Panc1 (cell line): ENCODE measurements at regions not wholly inside any gene's neighbourhood (a gene's known extent, or its start where the extent isn't known, plus 50 kb on each side); places are given as distances from the start of the nearest gene placed in this dataset.

Experiments used
- ATAC-seq: fragments of 200-7000 bp; cut with Tn5 transposase; 2 replicates; pipeline ENCODE4 v1.9.1; 2020; ENCODE audit warnings: mild to moderate bottlenecking, moderate library complexity
- BruUV-seq: library from RNA; stranded (reverse); fragments of 400-500 nt; replicated peaks from 2 replicates; lab custom pipeline; 2021; lab: Mats Ljungman, UMichigan
- CTCF ChIA-PET: fragments of 300-600 bp; sonication (Branson Sonifier 250); formaldehyde crosslinking; loops from one replicate; lab custom pipeline; 2022; ENCODE audit warnings: antibody characterized with exemption; lab: Charles Lee
- POLR2A ChIA-PET: fragments of 300-600 bp; sonication (Branson Sonifier 250); formaldehyde crosslinking; loops from one replicate; lab custom pipeline; 2022; ENCODE audit warnings: antibody characterized with exemption; lab: Charles Lee
- DNase-seq: peaks from one replicate; pipeline ENCODE4 v3.0.0-alpha.2; 2010; ENCODE audit warnings: low read depth, low spot score
- H3K27ac ChIP-seq: 2 replicates; pipeline ENCODE4 v1.5.1; 2011; ENCODE audit warnings: mild to moderate bottlenecking, low read length, inconsistent platforms
- H3K27me3 ChIP-seq: fragments of 200-500 bp; sonication (Bioruptor generic); 2 replicates; pipeline ENCODE4 v1.6.0; 2014; ENCODE audit warnings: low read length, inconsistent platforms; ENCODE audit not compliant: control insufficient read depth, insufficient read depth
- H3K36me3 ChIP-seq: fragments of 200-500 bp; sonication (Bioruptor generic); 2 replicates; pipeline ENCODE4 v1.5.1; 2014; ENCODE audit warnings: inconsistent platforms, mild to moderate bottlenecking, low read length, moderate library complexity; ENCODE audit not compliant: control insufficient read depth, insufficient read depth
- H3K4me1 ChIP-seq: 2 replicates; pipeline ENCODE4 v1.5.1; 2011; ENCODE audit warnings: inconsistent platforms, mild to moderate bottlenecking, low read length, moderate library complexity; ENCODE audit not compliant: control insufficient read depth, insufficient read depth
- H3K4me3 ChIP-seq, 2 experiments: 2 replicates each; pipeline ENCODE4 v1.5.1; 2011 to 2012; ENCODE audit warnings: low read depth in 2 of 2, low read length in 2 of 2, mild to moderate bottlenecking in 2 of 2, inconsistent platforms in 1 of 2, moderate library complexity in 1 of 2
- H3K9me3 ChIP-seq: fragments of 200-500 bp; sonication (Bioruptor generic); 2 replicates; pipeline ENCODE4 v1.5.1; 2014; ENCODE audit warnings: low read depth, mild to moderate bottlenecking, inconsistent platforms, low read length, moderate library complexity; ENCODE audit not compliant: control insufficient read depth, insufficient read depth
- CTCF ChIP-seq: fragments of 450-650 bp; IDR thresholded peaks from 2 replicates; pipeline ENCODE4 v1.5.1; 2017; ENCODE audit warnings: mild to moderate bottlenecking
- POLR2AphosphoS5 ChIP-seq: IDR thresholded peaks from 2 replicates; pipeline ENCODE4 v1.6.1; 2012; ENCODE audit warnings: mild to moderate bottlenecking, low read depth, low read length, moderate library complexity
- SIN3A ChIP-seq: IDR thresholded peaks from 2 replicates; pipeline ENCODE4 v1.6.1; 2012; ENCODE audit warnings: low read depth, mild to moderate bottlenecking, low read length, moderate library complexity, borderline replicate concordance; ENCODE audit not compliant: insufficient read depth
- TCF7L2 ChIP-seq: IDR thresholded peaks from 2 replicates; pipeline ENCODE4 v1.6.1; 2011; ENCODE audit warnings: mild to moderate bottlenecking, low read depth, low read length, inconsistent platforms
- in situ Hi-C: cut with HindIII; loops from 2 replicates; pipeline ENCODE4 v1.10.0; 2016; ENCODE audit warnings: low sequenced_read_pairs, low pct_unique_long_range_greater_than_20kb
- intact Hi-C: fragments of 100-400 bp; cut with micrococcal nuclease; formaldehyde crosslinking; loops from one replicate; pipeline ENCODE4 v1.10.0; 2022; ENCODE audit not compliant: unreplicated experiment
- TF ChIP-seq, protein P1 (sequence below), 2 experiments: IDR thresholded peaks; 2 replicates each; pipeline ENCODE4 v1.6.1; 2011 to 2012; ENCODE audit warnings: low read depth in 2 of 2, control low read depth in 1 of 2, low read length in 1 of 2, mild to moderate bottlenecking in 1 of 2, moderate library complexity in 1 of 2; ENCODE audit not compliant: insufficient read depth in 1 of 2

DNA sequence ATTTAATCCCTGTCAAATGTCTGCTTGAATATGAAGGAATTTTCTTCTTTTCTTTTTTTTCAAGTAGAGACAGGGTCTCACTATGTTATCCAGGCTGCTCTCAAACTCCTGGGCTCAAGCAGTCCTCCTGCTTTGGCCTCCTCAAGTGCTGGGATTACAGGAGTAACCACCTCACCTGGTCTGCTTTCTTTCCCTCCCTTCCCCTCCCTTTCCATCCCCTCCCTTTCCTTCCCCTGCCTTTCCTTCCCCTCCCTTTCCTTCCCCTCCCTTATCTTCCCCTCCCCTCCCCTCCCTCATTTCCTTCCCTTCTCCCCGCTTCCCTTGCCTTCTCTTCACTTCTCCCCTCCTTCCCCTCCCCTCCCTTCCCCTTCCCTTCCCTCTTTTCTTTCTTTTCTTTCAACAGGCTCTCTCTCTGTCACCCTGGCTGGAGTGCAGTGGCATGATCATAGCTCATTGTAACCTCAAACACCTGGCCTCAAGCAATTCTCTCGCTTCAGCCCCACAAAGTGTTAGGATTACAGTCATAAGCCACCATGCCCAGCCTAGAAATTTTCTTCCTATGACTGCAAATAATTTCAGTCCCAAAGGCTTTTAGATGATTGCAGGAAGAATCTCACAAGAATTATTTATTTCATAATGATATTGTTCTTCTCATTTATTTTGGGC, 168.9 kb downstream of the AASDH start:
- TF ChIP-seq, protein P1, sequence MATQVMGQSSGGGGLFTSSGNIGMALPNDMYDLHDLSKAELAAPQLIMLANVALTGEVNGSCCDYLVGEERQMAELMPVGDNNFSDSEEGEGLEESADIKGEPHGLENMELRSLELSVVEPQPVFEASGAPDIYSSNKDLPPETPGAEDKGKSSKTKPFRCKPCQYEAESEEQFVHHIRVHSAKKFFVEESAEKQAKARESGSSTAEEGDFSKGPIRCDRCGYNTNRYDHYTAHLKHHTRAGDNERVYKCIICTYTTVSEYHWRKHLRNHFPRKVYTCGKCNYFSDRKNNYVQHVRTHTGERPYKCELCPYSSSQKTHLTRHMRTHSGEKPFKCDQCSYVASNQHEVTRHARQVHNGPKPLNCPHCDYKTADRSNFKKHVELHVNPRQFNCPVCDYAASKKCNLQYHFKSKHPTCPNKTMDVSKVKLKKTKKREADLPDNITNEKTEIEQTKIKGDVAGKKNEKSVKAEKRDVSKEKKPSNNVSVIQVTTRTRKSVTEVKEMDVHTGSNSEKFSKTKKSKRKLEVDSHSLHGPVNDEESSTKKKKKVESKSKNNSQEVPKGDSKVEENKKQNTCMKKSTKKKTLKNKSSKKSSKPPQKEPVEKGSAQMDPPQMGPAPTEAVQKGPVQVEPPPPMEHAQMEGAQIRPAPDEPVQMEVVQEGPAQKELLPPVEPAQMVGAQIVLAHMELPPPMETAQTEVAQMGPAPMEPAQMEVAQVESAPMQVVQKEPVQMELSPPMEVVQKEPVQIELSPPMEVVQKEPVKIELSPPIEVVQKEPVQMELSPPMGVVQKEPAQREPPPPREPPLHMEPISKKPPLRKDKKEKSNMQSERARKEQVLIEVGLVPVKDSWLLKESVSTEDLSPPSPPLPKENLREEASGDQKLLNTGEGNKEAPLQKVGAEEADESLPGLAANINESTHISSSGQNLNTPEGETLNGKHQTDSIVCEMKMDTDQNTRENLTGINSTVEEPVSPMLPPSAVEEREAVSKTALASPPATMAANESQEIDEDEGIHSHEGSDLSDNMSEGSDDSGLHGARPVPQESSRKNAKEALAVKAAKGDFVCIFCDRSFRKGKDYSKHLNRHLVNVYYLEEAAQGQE (IDR thresholded peaks at IDR 0.05; ENCODE audit: insufficient read depth in 1 of 2, low read depth in 2 of 2, low read length in 1 of 2) = no peak
- TF ChIP-seq POLR2AphosphoS5 (no peak), CTCF (no peak), TCF7L2 (no peak), SIN3A (no peak)
- H3K4me1 ChIP-seq = no peaks in the 10 kb centered on the region
- in situ Hi-C loops (no loop called here), intact Hi-C loops (no loop called here)
- H3K36me3 ChIP-seq = no peaks in the 10 kb centered on the region
- CTCF ChIA-PET = no interaction called here
- no peak overlapping the region for H3K4me3 ChIP-seq
- no TSS peak for BruUV-seq
- DNase-seq (no peak), ATAC-seq (no peak)
- no peaks in the 10 kb centered on the region for H3K27me3 ChIP-seq
- POLR2A ChIA-PET = no interaction called here
- no peaks in the 10 kb centered on the region for H3K9me3 ChIP-seq
- H3K27ac ChIP-seq = no peak overlapping the region

DNA sequence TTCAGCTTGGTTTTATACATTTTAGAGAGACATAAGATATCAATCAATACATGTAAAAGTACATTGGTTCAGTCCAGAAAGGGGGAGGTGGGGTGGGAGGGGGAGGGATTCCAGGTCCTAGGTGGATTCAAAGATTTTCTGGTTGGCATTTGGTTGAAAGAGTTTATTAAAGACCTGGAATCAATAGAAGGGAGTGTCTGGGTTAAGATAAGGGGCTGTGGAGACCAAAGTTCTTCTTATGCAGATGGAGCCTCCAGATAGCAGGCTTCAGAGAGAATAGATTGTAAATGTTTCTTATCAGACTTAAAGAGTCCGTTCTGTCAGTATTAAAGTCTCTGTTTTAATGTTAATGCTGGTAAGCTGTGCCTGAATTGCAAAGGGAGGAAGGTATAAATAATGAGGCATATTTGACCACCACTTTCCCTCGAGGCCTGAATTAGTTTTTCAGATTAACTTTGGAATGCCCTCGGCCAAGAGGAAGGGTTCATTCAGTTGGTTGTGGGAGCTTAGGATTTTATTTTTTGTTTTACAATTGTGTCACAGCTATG, 169.9 kb downstream of the AASDH start:
- in situ Hi-C loops = no loop called here
- intact Hi-C loops = no loop called here
- CTCF ChIA-PET = no interaction called here
- ATAC-seq (no peak), DNase-seq (no peak)
- H3K9me3 ChIP-seq = no peaks in the 10 kb centered on the region
- H3K4me1 ChIP-seq = no peaks in the 10 kb centered on the region
- H3K27ac ChIP-seq = no peak overlapping the region
- POLR2A ChIA-PET = no interaction called here
- no peak overlapping the region for H3K4me3 ChIP-seq
- TF ChIP-seq POLR2AphosphoS5 = no peak
- TF ChIP-seq TCF7L2 = no peak
- no peak for TF ChIP-seq CTCF
- TF ChIP-seq, protein P1 (IDR thresholded peaks at IDR 0.05; ENCODE audit: insufficient read depth in 1 of 2, low read depth in 2 of 2, low read length in 1 of 2) = no peak
- no peak for TF ChIP-seq SIN3A
- BruUV-seq = no TSS peak
- no peaks in the 10 kb centered on the region for H3K27me3 ChIP-seq
- no peaks in the 10 kb centered on the region for H3K36me3 ChIP-seq
